ENCODE measurements at regions not wholly inside any gene's neighbourhood (a gene's known extent, or its start where the extent isn't known, plus 50 kb on each side); places are given as distances from the start of the nearest gene placed in this dataset.

- no peak for DNase-seq (ENCODE audit: low read depth)
Measured at GRCh38 chr3:76010252-76010651, 224.9 kb upstream of the ZNF717 start.

- DNase-seq (ENCODE audit: low read depth) = no peak
Measured at GRCh38 chr3:76011121-76011520, 225.8 kb upstream of the ZNF717 start.

- no peak for DNase-seq (ENCODE audit: low read depth)
Measured at GRCh38 chr3:76015496-76015895, 230.1 kb upstream of the ZNF717 start.

- no peak for DNase-seq (ENCODE audit: low read depth)
Measured at GRCh38 chr3:76016111-76016510, 230.8 kb upstream of the ZNF717 start.

GRCh38 chr3:76016769-76017439 is 231.6 kb upstream of the ZNF717 start:
- no peak for DNase-seq (ENCODE audit: low read depth)

GRCh38 chr3:76021376-76021775 is 236.0 kb upstream of the ZNF717 start:
- no peak for DNase-seq (ENCODE audit: low read depth)

GRCh38 chr3:76024640-76025039 is 239.3 kb upstream of the ZNF717 start:
- peak; percentile 45 for DNase-seq (ENCODE audit: low read depth)

- no peak for DNase-seq (ENCODE audit: low read depth)
Measured at GRCh38 chr3:76025561-76025960, 240.2 kb upstream of the ZNF717 start.

GRCh38 chr3:76026379-76026778 is 241.0 kb upstream of the ZNF717 start:
- DNase-seq (ENCODE audit: low read depth) = no peak

- DNase-seq (ENCODE audit: low read depth) = no peak
Measured at GRCh38 chr3:76028774-76029173, 243.4 kb upstream of the ZNF717 start.

GRCh38 chr3:76034649-76035048 is 249.3 kb upstream of the ZNF717 start:
- no peak for DNase-seq (ENCODE audit: low read depth)

GRCh38 chr3:76035117-76035516 is 249.8 kb upstream of the ZNF717 start:
- no peak for DNase-seq (ENCODE audit: low read depth)

- no peak for DNase-seq (ENCODE audit: low read depth)
Measured at GRCh38 chr3:76038949-76039348, 253.6 kb upstream of the ZNF717 start.

GRCh38 chr3:76039431-76039830 is 254.1 kb upstream of the ZNF717 start:
- peak; percentile 24 for DNase-seq (ENCODE audit: low read depth)

GRCh38 chr3:76040946-76041345 is 255.6 kb upstream of the ZNF717 start:
- peak; percentile 51 for DNase-seq (ENCODE audit: low read depth)

- no peak for DNase-seq (ENCODE audit: low read depth)
Measured at GRCh38 chr3:76043746-76044145, 258.4 kb upstream of the ZNF717 start.

- DNase-seq (ENCODE audit: low read depth) = peak; percentile 46
Measured at GRCh38 chr3:76044601-76045600, 259.6 kb upstream of the ZNF717 start.

- DNase-seq (ENCODE audit: low read depth) = no peak
Measured at GRCh38 chr3:76047368-76047767, 262.0 kb upstream of the ZNF717 start.

GRCh38 chr3:76049776-76050175 is 264.4 kb upstream of the ZNF717 start:
- DNase-seq (ENCODE audit: low read depth) = no peak

GRCh38 chr3:76051145-76051544 is 265.8 kb upstream of the ZNF717 start:
- no peak for DNase-seq (ENCODE audit: low read depth)

GRCh38 chr3:76054404-76054803 is 269.1 kb upstream of the ZNF717 start:
- no peak for DNase-seq (ENCODE audit: low read depth)

- DNase-seq (ENCODE audit: low read depth) = no peak
Measured at GRCh38 chr3:76061654-76062053, 276.3 kb upstream of the ZNF717 start.

- DNase-seq (ENCODE audit: low read depth) = peak; percentile 79
Measured at GRCh38 chr3:76063019-76063418, 277.7 kb upstream of the ZNF717 start.
